Testis (tissue), 2 donors: ENCODE measurements at regions not wholly inside any gene's neighbourhood (a gene's known extent, or its start where the extent isn't known, plus 50 kb on each side); places are given as distances from the start of the nearest gene placed in this dataset.

Experiments used
- DNase-seq: peaks from one replicate; pipeline ENCODE4 v3.0.0-alpha.2; 2019
- H3K27ac ChIP-seq, 2 donors: fragments of 200-600 bp; sonication (generic); one replicate each; pipeline ENCODE4 v1.5.1; 2019
- H3K27me3 ChIP-seq: fragments of 200-600 bp; sonication (generic); one replicate; pipeline ENCODE4 v1.5.1; 2019
- H3K36me3 ChIP-seq: fragments of 200-600 bp; sonication (generic); one replicate; pipeline ENCODE4 v1.5.1; 2017; ENCODE audit warnings: low read depth; ENCODE audit errors: missing control alignments
- H3K4me1 ChIP-seq: fragments of 200-600 bp; sonication (generic); one replicate; pipeline ENCODE4 v1.5.1; 2019
- H3K4me3 ChIP-seq, 2 donors: fragments of 200-600 bp; sonication (generic); one replicate each; pipeline ENCODE4 v1.5.1; 2017 to 2019
- H3K9me3 ChIP-seq: fragments of 200-600 bp; sonication (generic); one replicate; pipeline ENCODE4 v1.5.1; 2017
- POLR2A ChIP-seq: fragments of 450-650 bp; IDR thresholded peaks from one replicate; pipeline ENCODE4 v1.6.1; 2017; ENCODE audit warnings: antibody characterized with exemption, mild to moderate bottlenecking, moderate library complexity
- WGBS, 2 donors: methylation state at CpG; one replicate each; pipeline ENCODE4 v1.1.5; 2018; 5-methylcytosine and 5-hydroxymethylcytosine counted together
- intact Hi-C: fragments of 100-400 bp; cut with DNase I; formaldehyde crosslinking; loops from one replicate; pipeline ENCODE4 v1.15.1; 2023; ENCODE audit warnings: low total_unique reads
- TF ChIP-seq, protein P1 (sequence below), 3 experiments: fragments of 450-650 bp in 2 of 3; fragments of 200-600 bp in 1 of 3; sonication (generic) in 1 of 3; IDR thresholded peaks; one replicate each; pipeline ENCODE4 v1.5.1; 2016 to 2019; ENCODE audit warnings: antibody characterized with exemption in 3 of 3, mild to moderate bottlenecking in 2 of 3, moderate library complexity in 1 of 3

DNA sequence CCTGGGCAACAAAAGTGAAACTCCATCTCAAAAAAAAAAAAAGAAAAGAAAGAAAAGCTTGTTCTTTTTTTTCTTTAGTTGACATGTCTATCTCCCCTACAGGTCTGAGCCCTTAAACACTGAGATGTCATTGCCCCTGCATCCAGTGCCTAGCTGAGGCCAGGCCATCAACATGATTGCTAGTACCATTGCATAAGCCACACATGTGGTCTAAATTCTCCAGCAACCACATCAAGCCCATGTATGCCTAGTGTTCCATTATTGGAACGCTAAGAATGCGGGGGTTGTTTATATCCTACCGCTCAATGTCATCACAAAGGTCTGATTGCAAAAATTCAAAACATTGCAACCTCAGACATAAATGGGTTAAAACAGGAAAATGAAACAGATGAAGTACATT lies 62.7 kb downstream of the NPTX2 start:
- 25 to 96% methylated on average over 3 of the region's 3 CpGs for WGBS, 2 donors
- intact Hi-C loops = no loop called here

DNA sequence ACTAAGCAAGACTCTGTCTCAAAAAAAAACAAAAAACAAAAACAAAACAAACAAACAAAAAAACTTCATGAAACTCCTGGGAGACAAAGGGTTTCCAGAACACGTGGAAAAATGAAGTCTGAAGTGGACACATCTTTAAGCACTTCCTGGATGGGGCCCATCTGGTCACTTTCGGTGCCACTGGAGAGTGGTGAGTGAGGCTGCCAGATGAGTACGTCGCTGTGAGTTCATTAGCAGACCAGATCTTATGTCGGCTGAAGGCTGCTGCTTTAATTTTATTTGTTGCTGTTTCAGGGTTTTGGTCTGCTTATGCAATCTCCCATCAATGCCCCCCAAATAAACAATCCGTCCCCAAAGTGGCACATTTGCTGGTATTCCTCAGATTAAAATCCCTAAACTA lies 64.4 kb downstream of the NPTX2 start:
- no peaks in the 10 kb centered on the region for H3K27me3 ChIP-seq
- no peak for TF ChIP-seq POLR2A
- TF ChIP-seq, protein P1, sequence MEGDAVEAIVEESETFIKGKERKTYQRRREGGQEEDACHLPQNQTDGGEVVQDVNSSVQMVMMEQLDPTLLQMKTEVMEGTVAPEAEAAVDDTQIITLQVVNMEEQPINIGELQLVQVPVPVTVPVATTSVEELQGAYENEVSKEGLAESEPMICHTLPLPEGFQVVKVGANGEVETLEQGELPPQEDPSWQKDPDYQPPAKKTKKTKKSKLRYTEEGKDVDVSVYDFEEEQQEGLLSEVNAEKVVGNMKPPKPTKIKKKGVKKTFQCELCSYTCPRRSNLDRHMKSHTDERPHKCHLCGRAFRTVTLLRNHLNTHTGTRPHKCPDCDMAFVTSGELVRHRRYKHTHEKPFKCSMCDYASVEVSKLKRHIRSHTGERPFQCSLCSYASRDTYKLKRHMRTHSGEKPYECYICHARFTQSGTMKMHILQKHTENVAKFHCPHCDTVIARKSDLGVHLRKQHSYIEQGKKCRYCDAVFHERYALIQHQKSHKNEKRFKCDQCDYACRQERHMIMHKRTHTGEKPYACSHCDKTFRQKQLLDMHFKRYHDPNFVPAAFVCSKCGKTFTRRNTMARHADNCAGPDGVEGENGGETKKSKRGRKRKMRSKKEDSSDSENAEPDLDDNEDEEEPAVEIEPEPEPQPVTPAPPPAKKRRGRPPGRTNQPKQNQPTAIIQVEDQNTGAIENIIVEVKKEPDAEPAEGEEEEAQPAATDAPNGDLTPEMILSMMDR (IDR thresholded peaks at IDR 0.05) = no peak
- intact Hi-C loops = no loop called here
- no peaks in the 10 kb centered on the region for H3K36me3 ChIP-seq
- no peak overlapping the region for H3K27ac ChIP-seq
- no peaks in the 10 kb centered on the region for H3K9me3 ChIP-seq
- no peak for DNase-seq
- H3K4me3 ChIP-seq = no peak overlapping the region
- WGBS, 2 donors = 36 to 46% methylated on average over 6 of the region's 6 CpGs
- no peaks in the 10 kb centered on the region for H3K4me1 ChIP-seq

More for the DNA sequence above, 62.7 kb downstream of the NPTX2 start:
- H3K4me1 ChIP-seq = no peaks in the 10 kb centered on the region
- TF ChIP-seq, protein P1 (IDR thresholded peaks at IDR 0.05) = no peak
- no peak for TF ChIP-seq POLR2A
- H3K36me3 ChIP-seq = no peaks in the 10 kb centered on the region
- no peak overlapping the region for H3K27ac ChIP-seq
- H3K9me3 ChIP-seq = no peaks in the 10 kb centered on the region
- no peak for DNase-seq
- no peak overlapping the region for H3K4me3 ChIP-seq
- no peaks in the 10 kb centered on the region for H3K27me3 ChIP-seq

DNA sequence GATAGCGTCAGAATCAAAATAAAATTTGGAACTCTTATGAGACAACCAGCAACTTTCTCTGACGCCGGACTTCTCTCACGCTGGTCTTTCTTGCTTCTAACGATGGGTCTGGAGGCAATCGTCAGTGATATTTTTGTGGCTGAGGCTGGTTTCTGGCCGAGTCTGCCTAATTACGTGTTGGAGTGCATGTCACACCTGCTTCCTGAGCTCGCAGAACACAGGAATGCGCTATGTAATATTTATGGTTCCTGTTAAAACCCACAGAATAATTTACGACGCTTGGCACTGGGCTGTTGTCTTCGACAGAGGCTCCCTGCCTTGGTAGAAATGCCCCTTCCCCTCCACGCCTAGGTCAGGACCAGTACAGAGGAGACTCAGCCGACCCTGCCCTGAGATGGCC lies 64.9 kb downstream of the NPTX2 start:
- Histone ChIP-seq H3K36me3 (no peaks in the 10 kb centered on the region), H3K9me3 (no peaks in the 10 kb centered on the region), H3K4me3 (no peak overlapping the region), H3K27me3 (no peaks in the 10 kb centered on the region), H3K4me1 (no peaks in the 10 kb centered on the region), H3K27ac (no peak overlapping the region)
- TF ChIP-seq, protein P1 (IDR thresholded peaks at IDR 0.05) = no peak
- no peak for TF ChIP-seq POLR2A
- no peak for DNase-seq
- 43 to 60% methylated on average over 15 of the region's 15 CpGs for WGBS, 2 donors
- intact Hi-C loops = no loop called here

DNA sequence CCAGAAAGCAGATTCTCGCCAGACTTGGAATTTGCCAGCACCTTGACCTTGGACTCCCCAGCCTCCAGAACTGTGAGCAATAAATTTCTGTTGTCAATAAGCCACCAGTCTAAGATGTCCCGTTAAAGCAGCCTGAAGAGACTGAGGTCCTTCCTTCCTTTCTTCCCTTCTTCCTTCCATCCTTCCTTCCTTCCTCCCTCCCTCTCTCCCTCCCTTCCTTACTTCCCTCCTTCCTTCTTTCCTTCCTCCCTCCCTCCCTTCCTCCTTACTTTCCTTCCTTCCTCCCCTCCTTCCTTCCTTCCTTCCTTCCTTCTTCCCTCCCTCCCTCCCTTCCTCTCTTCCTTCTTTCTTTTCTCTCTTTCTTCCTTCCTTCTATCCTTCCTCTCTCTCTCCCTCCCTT lies 66.4 kb downstream of the NPTX2 start:
- intact Hi-C loops = no loop called here
- no peak overlapping the region for H3K27ac ChIP-seq
- H3K4me1 ChIP-seq = no peaks in the 10 kb centered on the region
- no peak overlapping the region for H3K4me3 ChIP-seq
- TF ChIP-seq, protein P1 (IDR thresholded peaks at IDR 0.05) = no peak
- no peak for TF ChIP-seq POLR2A
- WGBS, 2 donors = 54 to 69% methylated on average over 2 of the region's 2 CpGs
- H3K36me3 ChIP-seq = no peaks in the 10 kb centered on the region
- no peaks in the 10 kb centered on the region for H3K27me3 ChIP-seq
- no peak for DNase-seq
- no peaks in the 10 kb centered on the region for H3K9me3 ChIP-seq

DNA sequence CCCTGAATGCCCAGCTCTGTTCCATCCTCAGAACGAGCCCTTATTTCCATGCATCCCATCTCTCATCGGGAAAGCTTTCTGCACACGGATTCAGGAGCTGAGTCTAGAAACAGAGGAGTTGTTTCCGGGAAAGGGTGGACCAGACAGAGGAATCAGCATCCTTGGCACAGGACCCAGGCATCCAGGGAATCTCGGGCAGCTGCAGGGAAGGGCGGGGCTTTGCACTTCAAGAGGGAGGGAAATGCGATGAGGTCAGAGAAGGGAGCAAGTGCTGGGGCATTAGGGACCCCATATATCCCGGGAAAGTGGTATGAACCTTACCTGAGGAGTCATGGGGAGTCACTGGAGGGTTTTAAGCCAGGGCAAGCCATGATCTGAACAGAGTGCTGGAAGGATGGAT lies 68.5 kb downstream of the NPTX2 start:
- H3K27ac ChIP-seq = no peak overlapping the region
- H3K36me3 ChIP-seq = no peaks in the 10 kb centered on the region
- no peaks in the 10 kb centered on the region for H3K9me3 ChIP-seq
- TF ChIP-seq POLR2A = no peak
- TF ChIP-seq, protein P1 (IDR thresholded peaks at IDR 0.05) = no peak
- no peaks in the 10 kb centered on the region for H3K27me3 ChIP-seq
- DNase-seq = no peak
- WGBS, 2 donors = 77 to 80% methylated on average over 8 of the region's 8 CpGs
- H3K4me1 ChIP-seq = no peaks in the 10 kb centered on the region
- intact Hi-C loops = no loop called here
- no peak overlapping the region for H3K4me3 ChIP-seq
